Kidney (tissue), 13 donors: ENCODE measurements at regions not wholly inside any gene's neighbourhood (a gene's known extent, or its start where the extent isn't known, plus 50 kb on each side); places are given as distances from the start of the nearest gene placed in this dataset.
A peak's percentile ranks its signal among the peaks of the same experiment; 100 is the strongest.

Source experiments
- DNase-seq, 5 donors: peaks; one replicate each; pipeline ENCODE4 v3.0.0-alpha.2; 2013 to 2020
- FAIRE-seq: peaks from 2 replicates; lab custom pipeline; 2012; peaks lifted over from hg19 to GRCh38; lab: Jason Lieb, UNC
- H3K27ac ChIP-seq, 2 donors: one replicate each; pipeline ENCODE4 v1.7.0; 2013; ENCODE audit warnings: low read depth in 2 of 2, low read length in 2 of 2, inconsistent platforms in 1 of 2
- H3K27me3 ChIP-seq: one replicate; pipeline ENCODE4 v1.7.1; 2013; ENCODE audit warnings: low read length, inconsistent platforms; ENCODE audit not compliant: control insufficient read depth, insufficient read depth
- H3K36me3 ChIP-seq, 3 donors: one replicate each; pipeline versions ENCODE4 v1.7.0 to v1.7.1; 2013; ENCODE audit warnings: low read length in 3 of 3, control low read depth in 1 of 3, inconsistent platforms in 1 of 3; ENCODE audit not compliant: insufficient read depth in 3 of 3, control insufficient read depth in 2 of 3
- H3K4me1 ChIP-seq, 3 donors: one replicate each; pipeline versions ENCODE4 v1.7.0 to v1.7.1; 2013; ENCODE audit warnings: low read length in 3 of 3, inconsistent platforms in 1 of 3, low read depth in 1 of 3; ENCODE audit not compliant: control insufficient read depth in 2 of 3, insufficient read depth in 2 of 3
- H3K4me3 ChIP-seq, 3 donors: one replicate each; pipeline versions ENCODE4 v1.7.0 to v1.8.1; 2013; ENCODE audit warnings: low read length in 3 of 3, control low read depth in 1 of 3, inconsistent platforms in 1 of 3
- H3K9ac ChIP-seq, 3 donors: one replicate each; pipeline versions ENCODE4 v1.7.0 to v1.7.1; 2013; ENCODE audit warnings: low read length in 3 of 3, control low read depth in 1 of 3, inconsistent platforms in 1 of 3
- H3K9me3 ChIP-seq, 3 donors: one replicate each; pipeline versions ENCODE4 v1.7.0 to v1.7.1; 2013; ENCODE audit warnings: low read length in 3 of 3, control low read depth in 1 of 3, inconsistent platforms in 1 of 3; ENCODE audit not compliant: control insufficient read depth in 2 of 3, insufficient read depth in 1 of 3
- intact Hi-C: fragments of 100-400 bp; cut with DNase I; formaldehyde crosslinking; loops from one replicate; pipeline ENCODE4 v1.11.1; 2022
- TF ChIP-seq, protein P1 (sequence below): IDR thresholded peaks from 3 replicates; pipeline ENCODE4 v1.5.1; 2012; ENCODE audit warnings: mild to moderate bottlenecking, moderate library complexity, borderline replicate concordance; ENCODE audit not compliant: insufficient read depth; ENCODE audit errors: extremely low read depth
- donor health status: control.
- donor health status: control.
- donor health status: control.
- donor health status: control.
- donor health status: control.
- donor health status: DM: yes; HTN: yes; CAD: no.
- donor health status: Normal renal cell carcinoma (clear cell type).

DNA sequence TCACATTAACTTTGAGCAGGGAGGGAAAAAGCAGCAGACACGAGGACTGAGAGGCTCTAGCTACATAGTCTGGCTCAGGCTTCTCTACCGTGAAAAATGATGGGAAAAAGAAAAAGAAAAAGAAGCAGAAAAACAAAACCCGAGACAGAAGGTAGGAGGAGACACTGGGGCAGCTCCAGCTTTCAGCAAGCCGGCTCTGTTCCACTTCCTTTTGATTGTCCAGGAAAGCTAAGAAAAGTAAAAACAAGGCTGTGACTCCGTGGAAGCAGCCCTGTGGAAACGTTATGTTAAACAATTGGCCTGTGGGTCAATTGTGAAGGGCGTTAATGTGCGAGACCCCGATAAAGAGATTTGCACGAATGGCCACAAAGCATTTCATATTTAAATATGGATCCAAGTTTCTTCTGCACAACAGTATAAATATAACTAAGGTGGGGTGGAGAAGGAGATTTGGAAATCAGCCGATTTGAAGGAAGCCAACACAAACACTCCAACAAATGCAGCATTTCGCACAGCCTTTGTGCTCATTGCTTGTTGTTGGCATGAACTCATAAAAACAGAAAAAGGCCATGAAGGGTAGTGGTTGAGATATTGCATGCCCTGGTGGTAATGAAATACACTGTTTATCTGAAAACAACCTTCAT, 236.9 kb upstream of the JAG1 start:
- Histone ChIP-seq H3K9me3 (no peaks in the 10 kb centered on the region), H3K27me3 (no peaks in the 10 kb centered on the region), H3K4me3 (no peak overlapping the region), H3K4me1 (no peaks in the 10 kb centered on the region), H3K27ac (no peak overlapping the region), H3K9ac (no peak overlapping the region), H3K36me3 (no peaks in the 10 kb centered on the region)
- intact Hi-C loops = no loop called here
- TF ChIP-seq, protein P1, sequence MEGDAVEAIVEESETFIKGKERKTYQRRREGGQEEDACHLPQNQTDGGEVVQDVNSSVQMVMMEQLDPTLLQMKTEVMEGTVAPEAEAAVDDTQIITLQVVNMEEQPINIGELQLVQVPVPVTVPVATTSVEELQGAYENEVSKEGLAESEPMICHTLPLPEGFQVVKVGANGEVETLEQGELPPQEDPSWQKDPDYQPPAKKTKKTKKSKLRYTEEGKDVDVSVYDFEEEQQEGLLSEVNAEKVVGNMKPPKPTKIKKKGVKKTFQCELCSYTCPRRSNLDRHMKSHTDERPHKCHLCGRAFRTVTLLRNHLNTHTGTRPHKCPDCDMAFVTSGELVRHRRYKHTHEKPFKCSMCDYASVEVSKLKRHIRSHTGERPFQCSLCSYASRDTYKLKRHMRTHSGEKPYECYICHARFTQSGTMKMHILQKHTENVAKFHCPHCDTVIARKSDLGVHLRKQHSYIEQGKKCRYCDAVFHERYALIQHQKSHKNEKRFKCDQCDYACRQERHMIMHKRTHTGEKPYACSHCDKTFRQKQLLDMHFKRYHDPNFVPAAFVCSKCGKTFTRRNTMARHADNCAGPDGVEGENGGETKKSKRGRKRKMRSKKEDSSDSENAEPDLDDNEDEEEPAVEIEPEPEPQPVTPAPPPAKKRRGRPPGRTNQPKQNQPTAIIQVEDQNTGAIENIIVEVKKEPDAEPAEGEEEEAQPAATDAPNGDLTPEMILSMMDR = no peak
- FAIRE-seq = no peak
- peak in 1 of 5 donors; percentile 27 for DNase-seq

DNA sequence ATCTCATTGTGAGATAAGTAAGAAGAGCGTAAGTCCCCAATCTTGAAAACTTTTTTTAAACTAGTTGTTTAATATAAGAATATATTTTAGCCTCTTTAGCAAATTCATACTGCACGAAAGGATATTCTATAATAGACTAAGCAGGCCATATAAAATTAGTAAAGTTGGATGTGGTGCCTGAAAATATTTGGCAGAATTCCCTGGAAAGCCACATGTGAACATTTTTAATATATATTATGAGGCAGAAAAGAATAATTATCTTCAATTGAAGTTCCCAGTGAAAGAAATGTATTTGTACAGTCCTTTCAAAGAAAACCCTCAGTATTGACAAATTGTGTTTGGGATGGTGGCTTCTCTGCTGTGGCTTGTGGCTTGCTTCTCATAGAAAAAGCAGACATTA, 237.5 kb upstream of the JAG1 start:
- H3K4me1 ChIP-seq = no peaks in the 10 kb centered on the region
- TF ChIP-seq, protein P1 = no peak
- H3K36me3 ChIP-seq = no peaks in the 10 kb centered on the region
- no peaks in the 10 kb centered on the region for H3K27me3 ChIP-seq
- H3K9me3 ChIP-seq = no peaks in the 10 kb centered on the region
- DNase-seq = no peak
- FAIRE-seq = no peak
- H3K9ac ChIP-seq = no peak overlapping the region
- intact Hi-C loops = no loop called here
- no peak overlapping the region for H3K4me3 ChIP-seq
- no peak overlapping the region for H3K27ac ChIP-seq

DNA sequence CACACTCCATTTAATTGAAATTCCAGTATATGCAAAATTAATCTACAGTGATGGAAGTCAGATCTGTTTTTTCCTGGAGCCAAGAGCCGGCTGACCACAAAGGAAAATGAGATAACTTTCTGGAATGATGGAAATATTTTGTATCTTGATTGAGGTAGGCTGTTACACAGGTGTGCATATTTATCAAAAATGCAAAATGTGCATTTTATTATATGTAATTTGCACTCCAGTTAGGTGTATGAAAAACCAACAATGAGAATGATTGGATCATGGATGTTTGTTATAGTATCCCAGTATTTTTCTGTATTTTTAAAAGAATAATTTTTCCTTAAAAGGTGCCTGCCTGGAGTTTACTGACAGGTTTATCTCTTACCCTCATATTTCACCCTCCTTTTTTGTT, 242.0 kb upstream of the JAG1 start:
- intact Hi-C loops = no loop called here
- H3K9ac ChIP-seq = no peak overlapping the region
- TF ChIP-seq, protein P1 = no peak
- DNase-seq (no peak), FAIRE-seq (no peak)
- H3K4me3 ChIP-seq = no peak overlapping the region
- no peaks in the 10 kb centered on the region for H3K27me3 ChIP-seq
- no peak overlapping the region for H3K27ac ChIP-seq
- H3K4me1 ChIP-seq = no peaks in the 10 kb centered on the region
- H3K9me3 ChIP-seq = no peaks in the 10 kb centered on the region
- H3K36me3 ChIP-seq = no peaks in the 10 kb centered on the region

DNA sequence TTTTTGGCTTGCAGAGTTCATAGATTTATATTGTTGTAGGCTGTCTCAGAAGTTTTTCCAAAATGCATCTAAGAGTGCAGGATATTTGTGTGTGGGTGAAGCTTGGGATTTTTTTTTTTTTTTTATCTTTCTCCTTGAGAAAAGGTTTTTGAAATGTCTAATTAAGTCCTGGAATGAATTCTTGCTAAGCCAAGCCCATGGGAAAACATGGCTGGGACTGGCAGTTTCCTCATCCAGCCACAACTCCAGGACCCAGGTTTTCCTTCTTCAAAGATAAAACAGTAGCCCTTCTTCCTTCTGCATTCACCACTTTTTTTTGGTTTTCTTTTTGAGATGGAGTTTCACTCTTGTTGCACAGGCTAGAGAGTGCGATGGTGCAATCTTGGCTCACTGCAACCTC, 242.5 kb upstream of the JAG1 start:
- no peak for FAIRE-seq
- H3K9ac ChIP-seq = no peak overlapping the region
- no peaks in the 10 kb centered on the region for H3K36me3 ChIP-seq
- no peaks in the 10 kb centered on the region for H3K27me3 ChIP-seq
- no peak overlapping the region for H3K4me3 ChIP-seq
- intact Hi-C loops = no loop called here
- H3K9me3 ChIP-seq = no peaks in the 10 kb centered on the region
- TF ChIP-seq, protein P1 = no peak
- H3K27ac ChIP-seq = no peak overlapping the region
- no peaks in the 10 kb centered on the region for H3K4me1 ChIP-seq
- DNase-seq = peak in 1 of 5 donors; percentile 12
